Ecto neural progenitor cell (in vitro differentiated cells): ENCODE measurements at regions not wholly inside any gene's neighbourhood (a gene's known extent, or its start where the extent isn't known, plus 50 kb on each side); places are given as distances from the start of the nearest gene placed in this dataset.

Experiments used
- DNase-seq: peaks from one replicate; pipeline ENCODE4 v3.0.0-alpha.2; 2018; ENCODE audit warnings: low spot score

- no peak for DNase-seq
Observed at GRCh38 chr2:161571051-161571429, 53.2 kb upstream of the SLC4A10 start.
